Activated naive CD4-positive, alpha-beta T cell treated with anti-CD3 and anti-CD28 coated beads for 36 hours (primary cell): ENCODE measurements at regions not wholly inside any gene's neighbourhood (a gene's known extent, or its start where the extent isn't known, plus 50 kb on each side); places are given as distances from the start of the nearest gene placed in this dataset.
A peak's percentile ranks its signal among the peaks of the same experiment; 100 is the strongest.
"Not testable (repeated sequence)": the region's sequence is repeated elsewhere in the genome, so short reads cannot be mapped to it uniquely, and the experiment has no call there.

Source experiments
- CTCF ChIA-PET: fragments of 350-600 bp; sonication (Branson Sonifier 250); formaldehyde crosslinking; loops from one replicate; lab custom pipeline; 2021; ENCODE audit warnings: antibody characterized with exemption; lab: Charles Lee
- DNase-seq: peaks from one replicate; pipeline ENCODE4 v3.0.0-alpha.2; 2020
- H3K27ac Mint-ChIP-seq: one replicate; pipeline ENCODE4 v1.8.0; 2021; ENCODE audit warnings: mild to moderate bottlenecking, mixed read lengths
- H3K27me3 Mint-ChIP-seq: one replicate; pipeline ENCODE4 v1.8.0; 2021; ENCODE audit warnings: low read depth, mixed read lengths
- H3K36me3 Mint-ChIP-seq: one replicate; pipeline ENCODE4 v1.8.0; 2021; ENCODE audit warnings: low read depth, mixed read lengths
- H3K4me1 Mint-ChIP-seq: one replicate; pipeline ENCODE4 v1.8.0; 2021; ENCODE audit warnings: low read depth, mixed read lengths
- H3K4me3 Mint-ChIP-seq: one replicate; pipeline ENCODE4 v1.8.0; 2021; ENCODE audit warnings: mild to moderate bottlenecking, moderate library complexity, mixed read lengths
- H3K9me3 Mint-ChIP-seq: one replicate; pipeline ENCODE4 v1.8.0; 2021; ENCODE audit warnings: mixed read lengths
- intact Hi-C: fragments of 100-400 bp; cut with micrococcal nuclease; formaldehyde crosslinking; loops from one replicate; pipeline ENCODE4 v1.15.1; 2023

- Mint-ChIP-seq H3K36me3 (no peaks in the 10 kb centered on the region), H3K4me3 (no peak overlapping the region), H3K27ac (no peak overlapping the region), H3K4me1 (peaks cover 2% of the 10 kb centered on the region), H3K27me3 (peaks cover 14% of the 10 kb centered on the region), H3K9me3 (peaks cover 2% of the 10 kb centered on the region)
- DNase-seq = no peak
- intact Hi-C loops = no loop called here
- CTCF ChIA-PET = interaction anchor here (0.8 kb wide), 1 partner anchor 11 kb away, joined by 3 read pairs; no protein-coding TSS in a partner anchor
Measured at GRCh38 chr4:26050671-26051070, 136.7 kb downstream of the SMIM20 start.

- peaks cover 2% of the 10 kb centered on the region for H3K9me3 Mint-ChIP-seq
- no peaks in the 10 kb centered on the region for H3K36me3 Mint-ChIP-seq
Measured at GRCh38 chr4:26051240-26051639, 137.2 kb downstream of the SMIM20 start.

GRCh38 chr4:26052663-26053541 is 138.9 kb downstream of the SMIM20 start:
- intact Hi-C loops = no loop called here
- no peak for DNase-seq
- Mint-ChIP-seq H3K36me3 (no peaks in the 10 kb centered on the region), H3K4me1 (peaks cover 4% of the 10 kb centered on the region), H3K27me3 (peaks cover 13% of the 10 kb centered on the region), H3K9me3 (peaks cover 2% of the 10 kb centered on the region), H3K4me3 (no peak overlapping the region), H3K27ac (no peak overlapping the region)
- CTCF ChIA-PET = interaction anchor here (0.8 kb wide), 1 partner anchor 31 kb away, joined by 3 read pairs; no protein-coding TSS in a partner anchor

More at GRCh38 chr4:26051240-26051639, 137.2 kb downstream of the SMIM20 start:
- Mint-ChIP-seq H3K27ac (no peak overlapping the region), H3K4me1 (peaks cover 2% of the 10 kb centered on the region), H3K27me3 (peaks cover 15% of the 10 kb centered on the region), H3K4me3 (no peak overlapping the region)
- intact Hi-C loops = no loop called here
- no peak for DNase-seq
- CTCF ChIA-PET = interaction anchor here (0.7 to 0.8 kb wide), 2 partner anchors 10 to 192 kb away, joined by 3 read pairs; no protein-coding TSS in a partner anchor

- intact Hi-C loops = loop anchor here (2.0 kb wide), 1 partner anchor 23 kb away; no protein-coding TSS in a partner anchor
- Mint-ChIP-seq H3K9me3 (peaks cover 2% of the 10 kb centered on the region), H3K36me3 (no peaks in the 10 kb centered on the region), H3K4me3 (no peak overlapping the region), H3K4me1 (peaks cover 11% of the 10 kb centered on the region), H3K27ac (no peak overlapping the region), H3K27me3 (peaks cover 13% of the 10 kb centered on the region)
- CTCF ChIA-PET = no interaction called here
- DNase-seq = no peak
Measured at GRCh38 chr4:26053761-26054160, 139.7 kb downstream of the SMIM20 start.

- CTCF ChIA-PET = interaction anchor here (0.6 to 1.2 kb wide), 2 partner anchors 81 to 346 kb away, joined by 3 read pairs; no protein-coding TSS in a partner anchor
- no peak for DNase-seq
- Mint-ChIP-seq H3K36me3 (peaks cover 1% of the 10 kb centered on the region), H3K4me3 (no peak overlapping the region), H3K27ac (no peak overlapping the region), H3K9me3 (peaks cover 9% of the 10 kb centered on the region), H3K4me1 (peaks cover 22% of the 10 kb centered on the region), H3K27me3 (peaks cover 5% of the 10 kb centered on the region)
- intact Hi-C loops = loop anchor here (2.0 kb wide), 1 partner anchor 25 kb away; no protein-coding TSS in a partner anchor
Measured at GRCh38 chr4:26055855-26056254, 141.8 kb downstream of the SMIM20 start.

GRCh38 chr4:26056406-26056805 is 142.4 kb downstream of the SMIM20 start:
- H3K36me3 Mint-ChIP-seq = peaks cover 1% of the 10 kb centered on the region
- CTCF ChIA-PET = interaction anchor here (0.6 to 1.2 kb wide), 3 partner anchors 35 to 346 kb away, joined by 3 to 6 read pairs (median 3); no protein-coding TSS in a partner anchor
- H3K4me3 Mint-ChIP-seq = no peak overlapping the region
- no peak overlapping the region for H3K27ac Mint-ChIP-seq
- no peak for DNase-seq
- peaks cover 5% of the 10 kb centered on the region for H3K27me3 Mint-ChIP-seq
- H3K9me3 Mint-ChIP-seq = peaks cover 9% of the 10 kb centered on the region
- H3K4me1 Mint-ChIP-seq = peaks cover 24% of the 10 kb centered on the region
- intact Hi-C loops = no loop called here

- CTCF ChIA-PET = interaction anchor here (0.6 to 2.9 kb wide), 5 partner anchors 11 to 270 kb away, joined by 3 to 10 read pairs (median 5); no protein-coding TSS in a partner anchor
- not testable (repeated sequence) for H3K27ac Mint-ChIP-seq
Measured at GRCh38 chr4:26057839-26058238, 143.8 kb downstream of the SMIM20 start.

GRCh38 chr4:26058537-26058936 is 144.5 kb downstream of the SMIM20 start:
- CTCF ChIA-PET = interaction anchor here (0.5 to 2.9 kb wide), 12 partner anchors 10 to 1023 kb away, joined by 3 to 10 read pairs (median 5); no protein-coding TSS in a partner anchor
- Mint-ChIP-seq H3K27ac (no peak overlapping the region), H3K4me1 (peaks cover 24% of the 10 kb centered on the region), H3K9me3 (peaks cover 9% of the 10 kb centered on the region), H3K4me3 (no peak overlapping the region), H3K27me3 (peaks cover 5% of the 10 kb centered on the region), H3K36me3 (peaks cover 1% of the 10 kb centered on the region)
- intact Hi-C loops = loop anchor here (1.0 kb wide), 1 partner anchor 16 kb away; no protein-coding TSS in a partner anchor
- DNase-seq = peak; percentile 75

More at GRCh38 chr4:26057839-26058238, 143.8 kb downstream of the SMIM20 start:
- not testable (repeated sequence) for H3K9me3 Mint-ChIP-seq, DNase-seq, H3K36me3 Mint-ChIP-seq, H3K27me3 Mint-ChIP-seq, H3K4me3 Mint-ChIP-seq
- intact Hi-C loops = loop anchor here (1.0 kb wide), 1 partner anchor 16 kb away; no protein-coding TSS in a partner anchor
- H3K4me1 Mint-ChIP-seq = peaks cover 24% of the 10 kb centered on the region

- DNase-seq = no peak
- CTCF ChIA-PET = interaction anchor here (0.6 to 2.9 kb wide), 11 partner anchors 17 to 1022 kb away, joined by 3 to 10 read pairs (median 4); no protein-coding TSS in a partner anchor
- peaks cover 1% of the 10 kb centered on the region for H3K36me3 Mint-ChIP-seq
- H3K27ac Mint-ChIP-seq = no peak overlapping the region
- H3K4me1 Mint-ChIP-seq = peaks cover 24% of the 10 kb centered on the region
- peaks cover 5% of the 10 kb centered on the region for H3K27me3 Mint-ChIP-seq
- intact Hi-C loops = no loop called here
- H3K9me3 Mint-ChIP-seq = peaks cover 9% of the 10 kb centered on the region
- no peak overlapping the region for H3K4me3 Mint-ChIP-seq
Measured at GRCh38 chr4:26059391-26060154, 145.6 kb downstream of the SMIM20 start.

- Mint-ChIP-seq H3K9me3 (peaks cover 7% of the 10 kb centered on the region), H3K36me3 (peaks cover 1% of the 10 kb centered on the region), H3K4me3 (no peak overlapping the region), H3K27me3 (peaks cover 5% of the 10 kb centered on the region), H3K27ac (no peak overlapping the region), H3K4me1 (peaks cover 21% of the 10 kb centered on the region)
- intact Hi-C loops = no loop called here
- no peak for DNase-seq
- CTCF ChIA-PET = interaction anchor here (0.6 to 1.3 kb wide), 7 partner anchors 10 to 402 kb away, joined by 3 to 5 read pairs (median 3); no protein-coding TSS in a partner anchor
Measured at GRCh38 chr4:26060286-26060685, 146.3 kb downstream of the SMIM20 start.

- peak; percentile 54 for DNase-seq
- Mint-ChIP-seq H3K4me3 (no peak overlapping the region), H3K36me3 (peaks cover 1% of the 10 kb centered on the region), H3K27me3 (peaks cover 6% of the 10 kb centered on the region), H3K4me1 (peaks cover 21% of the 10 kb centered on the region), H3K9me3 (peaks cover 7% of the 10 kb centered on the region), H3K27ac (no peak overlapping the region)
- intact Hi-C loops = loop anchor here (1.0 kb wide), 3 partner anchors 258 to 349 kb away; no protein-coding TSS in a partner anchor
- CTCF ChIA-PET = interaction anchor here (0.5 to 1.7 kb wide), 11 partner anchors 8 to 872 kb away, joined by 3 to 6 read pairs (median 4); no protein-coding TSS in a partner anchor
Measured at GRCh38 chr4:26061248-26061986, 147.4 kb downstream of the SMIM20 start.
